ENCODE measurements at regions not wholly inside any gene's neighbourhood (a gene's known extent, or its start where the extent isn't known, plus 50 kb on each side); places are given as distances from the start of the nearest gene placed in this dataset.

- TF ChIP-seq CTCF (optimal IDR thresholded peaks at IDR 0.05 in 1 of 3, IDR thresholded peaks at IDR 0.05 in 1 of 3, conservative IDR thresholded peaks at IDR 0.05 in 1 of 3; ENCODE audit: extremely low read depth in 1 of 3, insufficient read depth in 2 of 3, low read length in 3 of 3) (no peak), EZH2 (IDR thresholded peaks at IDR 0.05; ENCODE audit: low read length) (no peak)
These were observed 630.6 kb upstream of the PHF14 start for GRCh38 chr7:10343108-10343507.

Data from keratinocyte (primary cell).